Astrocyte (in vitro differentiated cells and primary cell): ENCODE measurements at regions not wholly inside any gene's neighbourhood (a gene's known extent, or its start where the extent isn't known, plus 50 kb on each side); places are given as distances from the start of the nearest gene placed in this dataset.

ENCODE experiments used
- DNase-seq: peaks from one replicate; pipeline ENCODE4 v3.0.0-alpha.2; 2010; ENCODE audit warnings: low read depth
- FAIRE-seq: peaks from 2 replicates; lab custom pipeline; 2011; peaks lifted over from hg19 to GRCh38; lab: Jason Lieb, UNC
- H2AFZ ChIP-seq: 2 replicates; pipeline ENCODE4 v1.6.0; 2012; ENCODE audit warnings: low read depth, low read length, inconsistent platforms
- H3K27ac ChIP-seq: 2 replicates; pipeline ENCODE4 v1.5.1; 2011; ENCODE audit warnings: low read depth, low read length, inconsistent platforms
- H3K27me3 ChIP-seq: 2 replicates; pipeline ENCODE4 v1.6.0; 2011; ENCODE audit warnings: low read length, inconsistent platforms; ENCODE audit not compliant: insufficient read depth
- H3K36me3 ChIP-seq: 2 replicates; pipeline ENCODE4 v1.5.1; 2011; ENCODE audit warnings: low read length, inconsistent platforms; ENCODE audit not compliant: insufficient read depth
- H3K4me1 ChIP-seq: 2 replicates; pipeline ENCODE4 v1.5.1; 2011; ENCODE audit warnings: low read length, inconsistent platforms; ENCODE audit not compliant: insufficient read depth
- H3K4me2 ChIP-seq: 2 replicates; pipeline ENCODE4 v1.6.0; 2012; ENCODE audit warnings: low read length, inconsistent platforms
- H3K4me3 ChIP-seq: 2 replicates; pipeline ENCODE4 v1.5.1; 2011; ENCODE audit warnings: low read depth, mild to moderate bottlenecking, low read length, inconsistent platforms; ENCODE audit not compliant: insufficient read depth
- H3K79me2 ChIP-seq: 2 replicates; pipeline ENCODE4 v1.6.0; 2012; ENCODE audit warnings: mild to moderate bottlenecking, low read length, inconsistent platforms; ENCODE audit not compliant: insufficient read depth
- H3K9ac ChIP-seq: 2 replicates; pipeline ENCODE4 v1.6.0; 2012; ENCODE audit warnings: mild to moderate bottlenecking, low read length, inconsistent platforms
- H3K9me3 ChIP-seq: 2 replicates; pipeline ENCODE4 v1.5.1; 2012; ENCODE audit warnings: low read depth, mild to moderate bottlenecking, low read length, inconsistent platforms; ENCODE audit not compliant: insufficient read depth
- H4K20me1 ChIP-seq: 2 replicates; pipeline ENCODE4 v1.6.0; 2012; ENCODE audit warnings: low read length, inconsistent platforms; ENCODE audit not compliant: insufficient read depth
- H3K27ac Mint-ChIP-seq: one replicate; pipeline ENCODE4 v1.8.0; 2021; ENCODE audit warnings: mild to moderate bottlenecking, mixed read lengths; ENCODE audit not compliant: unreplicated experiment
- H3K27me3 Mint-ChIP-seq: one replicate; pipeline ENCODE4 v1.8.0; 2021; ENCODE audit warnings: low read depth, mixed read lengths; ENCODE audit not compliant: unreplicated experiment
- H3K36me3 Mint-ChIP-seq: one replicate; pipeline ENCODE4 v1.8.0; 2021; ENCODE audit warnings: low read depth, mixed read lengths; ENCODE audit not compliant: unreplicated experiment
- H3K4me1 Mint-ChIP-seq: one replicate; pipeline ENCODE4 v1.8.0; 2021; ENCODE audit warnings: low read depth, mixed read lengths; ENCODE audit not compliant: unreplicated experiment
- H3K4me3 Mint-ChIP-seq: one replicate; pipeline ENCODE4 v1.8.0; 2021; ENCODE audit warnings: mild to moderate bottlenecking, moderate library complexity, mixed read lengths; ENCODE audit not compliant: unreplicated experiment
- H3K9me3 Mint-ChIP-seq: one replicate; pipeline ENCODE4 v1.8.0; 2021; ENCODE audit warnings: mild to moderate bottlenecking, mixed read lengths; ENCODE audit not compliant: unreplicated experiment
- EZH2 ChIP-seq: IDR thresholded peaks from 2 replicates; pipeline ENCODE4 v1.6.1; 2012; ENCODE audit warnings: mild to moderate bottlenecking, low read length, inconsistent platforms; ENCODE audit not compliant: insufficient read depth
- TF ChIP-seq, protein P1 (sequence below): IDR thresholded peaks from 2 replicates; pipeline ENCODE4 v1.5.1; 2011; ENCODE audit warnings: low read depth, mild to moderate bottlenecking, inconsistent platforms, low read length, moderate library complexity; ENCODE audit not compliant: insufficient read depth

GRCh38 chr4:17072483-17072882 lies 174.0 kb upstream of the LDB2 start:
- Histone ChIP-seq H4K20me1 (no peaks in the 10 kb centered on the region), H3K79me2 (no peaks in the 10 kb centered on the region), H3K9ac (no peak overlapping the region), H3K27me3 (no peaks in the 10 kb centered on the region), H3K27ac (no peak overlapping the region), H3K4me2 (peak overlapping the region; percentile 4), H2AFZ (no peak overlapping the region), H3K4me3 (no peak overlapping the region), H3K4me1 (peaks cover 3% of the 10 kb centered on the region), H3K9me3 (no peaks in the 10 kb centered on the region), H3K36me3 (no peaks in the 10 kb centered on the region)
- FAIRE-seq (no peak), DNase-seq (peak; percentile 50)
- Mint-ChIP-seq H3K4me3 (no peak overlapping the region), H3K36me3 (no peaks in the 10 kb centered on the region), H3K9me3 (peaks cover 2% of the 10 kb centered on the region), H3K27me3 (no peaks in the 10 kb centered on the region), H3K27ac (no peak overlapping the region), H3K4me1 (peaks cover 6% of the 10 kb centered on the region)
- no peak for TF ChIP-seq EZH2
- TF ChIP-seq, protein P1, sequence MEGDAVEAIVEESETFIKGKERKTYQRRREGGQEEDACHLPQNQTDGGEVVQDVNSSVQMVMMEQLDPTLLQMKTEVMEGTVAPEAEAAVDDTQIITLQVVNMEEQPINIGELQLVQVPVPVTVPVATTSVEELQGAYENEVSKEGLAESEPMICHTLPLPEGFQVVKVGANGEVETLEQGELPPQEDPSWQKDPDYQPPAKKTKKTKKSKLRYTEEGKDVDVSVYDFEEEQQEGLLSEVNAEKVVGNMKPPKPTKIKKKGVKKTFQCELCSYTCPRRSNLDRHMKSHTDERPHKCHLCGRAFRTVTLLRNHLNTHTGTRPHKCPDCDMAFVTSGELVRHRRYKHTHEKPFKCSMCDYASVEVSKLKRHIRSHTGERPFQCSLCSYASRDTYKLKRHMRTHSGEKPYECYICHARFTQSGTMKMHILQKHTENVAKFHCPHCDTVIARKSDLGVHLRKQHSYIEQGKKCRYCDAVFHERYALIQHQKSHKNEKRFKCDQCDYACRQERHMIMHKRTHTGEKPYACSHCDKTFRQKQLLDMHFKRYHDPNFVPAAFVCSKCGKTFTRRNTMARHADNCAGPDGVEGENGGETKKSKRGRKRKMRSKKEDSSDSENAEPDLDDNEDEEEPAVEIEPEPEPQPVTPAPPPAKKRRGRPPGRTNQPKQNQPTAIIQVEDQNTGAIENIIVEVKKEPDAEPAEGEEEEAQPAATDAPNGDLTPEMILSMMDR: no peak

DNA sequence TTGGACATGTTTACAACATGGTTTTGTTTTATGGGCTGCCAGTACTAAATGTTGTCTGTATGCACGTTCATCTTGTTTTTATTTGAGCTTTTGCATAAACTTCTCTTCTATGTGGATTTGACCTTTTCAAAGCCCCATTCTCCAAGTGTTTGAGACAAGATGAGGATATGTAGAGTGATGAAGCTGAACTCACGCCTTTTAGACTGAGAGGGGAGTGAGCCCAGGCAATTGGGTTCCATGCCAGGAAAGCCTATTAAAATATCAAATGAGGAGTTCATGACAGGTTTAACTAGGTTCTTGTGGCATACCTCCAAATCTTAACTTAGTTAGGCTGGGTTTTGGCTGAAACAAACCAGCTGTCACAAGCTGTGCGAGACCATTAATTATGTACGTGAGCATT lies 170.4 kb upstream of the LDB2 start:
- Mint-ChIP-seq H3K9me3 (peaks cover 2% of the 10 kb centered on the region), H3K4me1 (peaks cover 23% of the 10 kb centered on the region), H3K27me3 (no peaks in the 10 kb centered on the region), H3K27ac (no peak overlapping the region), H3K4me3 (no peak overlapping the region), H3K36me3 (no peaks in the 10 kb centered on the region)
- Histone ChIP-seq H3K27me3 (no peaks in the 10 kb centered on the region), H3K27ac (no peak overlapping the region), H3K9me3 (no peaks in the 10 kb centered on the region), H3K4me2 (no peak overlapping the region), H3K9ac (no peak overlapping the region), H3K4me1 (peaks cover 35% of the 10 kb centered on the region), H2AFZ (no peak overlapping the region), H3K4me3 (no peak overlapping the region), H4K20me1 (no peaks in the 10 kb centered on the region), H3K79me2 (no peaks in the 10 kb centered on the region), H3K36me3 (no peaks in the 10 kb centered on the region)
- TF ChIP-seq EZH2: no peak
- TF ChIP-seq, protein P1: no peak
- FAIRE-seq (peak; percentile 52), DNase-seq (peak; percentile 28)

DNA sequence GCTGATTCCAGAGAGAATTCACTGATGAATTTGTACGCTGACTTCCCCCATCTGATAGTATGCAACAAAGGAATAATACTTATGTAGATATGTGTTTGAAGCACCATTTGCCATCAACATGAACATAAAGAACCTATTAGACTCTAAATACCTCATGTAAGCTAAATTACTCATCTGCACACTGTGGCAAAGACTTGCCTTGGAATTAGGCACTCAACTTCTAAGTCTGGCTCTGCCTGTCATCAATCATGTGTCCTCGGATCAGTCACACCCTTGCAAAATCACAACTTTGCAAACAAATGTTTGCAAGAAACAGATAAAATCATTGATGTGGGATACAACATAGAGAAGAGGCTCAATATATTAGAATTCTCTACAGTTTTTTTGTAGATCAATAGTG lies 169.9 kb upstream of the LDB2 start:
- Mint-ChIP-seq H3K27ac (no peak overlapping the region), H3K4me1 (peaks cover 23% of the 10 kb centered on the region)

More for the DNA sequence above, 169.9 kb upstream of the LDB2 start:
- no peaks in the 10 kb centered on the region for H3K27me3 ChIP-seq
- H3K4me1 ChIP-seq: peaks cover 35% of the 10 kb centered on the region
- no peaks in the 10 kb centered on the region for H3K79me2 ChIP-seq
- H3K9me3 Mint-ChIP-seq: peaks cover 2% of the 10 kb centered on the region
- no peak overlapping the region for H3K4me3 ChIP-seq
- H3K9ac ChIP-seq: no peak overlapping the region
- TF ChIP-seq, protein P1: no peak
- no peak for TF ChIP-seq EZH2
- no peak overlapping the region for H3K27ac ChIP-seq
- no peaks in the 10 kb centered on the region for H4K20me1 ChIP-seq
- peak; percentile 58 for DNase-seq
- H2AFZ ChIP-seq: no peak overlapping the region
- no peaks in the 10 kb centered on the region for H3K9me3 ChIP-seq
- H3K4me3 Mint-ChIP-seq: no peak overlapping the region
- H3K27me3 Mint-ChIP-seq: no peaks in the 10 kb centered on the region
- H3K4me2 ChIP-seq: no peak overlapping the region
- H3K36me3 ChIP-seq: no peaks in the 10 kb centered on the region
- FAIRE-seq: peak; percentile 29
- H3K36me3 Mint-ChIP-seq: no peaks in the 10 kb centered on the region
